Esophagus muscularis mucosa (tissue), 4 donors: ENCODE measurements at regions not wholly inside any gene's neighbourhood (a gene's known extent, or its start where the extent isn't known, plus 50 kb on each side); places are given as distances from the start of the nearest gene placed in this dataset.

Source experiments
- DNase-seq: peaks from one replicate; pipeline ENCODE4 v3.0.0-alpha.2; 2017; ENCODE audit errors: extremely low spot score
- H3K27ac ChIP-seq, 4 donors: fragments of 200-600 bp; sonication (generic); replicated peaks in 1 of 4; 1 replicate in 3 of 4; 2 replicates in 1 of 4; pipeline ENCODE4 v1.5.1; 2016 to 2019; ENCODE audit warnings: mild to moderate bottlenecking in 1 of 4
- H3K27me3 ChIP-seq, 4 donors: fragments of 200-600 bp; sonication (generic); one replicate each; pipeline versions ENCODE4 v1.5.1 to v1.6.0; 2016 to 2019
- H3K36me3 ChIP-seq, 4 donors: fragments of 200-600 bp; sonication (generic); one replicate each; pipeline ENCODE4 v1.5.1; 2016 to 2019
- H3K4me1 ChIP-seq, 4 donors: fragments of 200-600 bp; sonication (generic); one replicate each; pipeline ENCODE4 v1.5.1; 2016 to 2019
- H3K4me3 ChIP-seq, 4 donors: fragments of 200-600 bp; sonication (generic); 1 replicate in 2 of 4; 2 replicates in 2 of 4; pipeline ENCODE4 v1.5.1; 2016 to 2019; ENCODE audit warnings: mild to moderate bottlenecking in 4 of 4, moderate library complexity in 1 of 4
- H3K9me3 ChIP-seq, 4 donors: fragments of 200-600 bp; sonication (generic); 1 replicate in 3 of 4; 2 replicates in 1 of 4; pipeline ENCODE4 v1.5.1; 2016 to 2019
- CTCF ChIP-seq, 3 experiments: fragments of 200-600 bp in 2 of 3; fragments of 450-650 bp in 1 of 3; sonication (generic) in 2 of 3; IDR thresholded peaks; one replicate each; pipeline ENCODE4 v1.5.1; 2017 to 2019; ENCODE audit warnings: antibody characterized with exemption in 3 of 3, mild to moderate bottlenecking in 2 of 3, moderate library complexity in 1 of 3
- EP300 ChIP-seq: sonication (generic); formaldehyde crosslinking; IDR thresholded peaks from one replicate; pipeline ENCODE4 v1.6.1; 2017; ENCODE audit warnings: antibody characterized with exemption
- POLR2A ChIP-seq: fragments of 450-650 bp; IDR thresholded peaks from one replicate; pipeline ENCODE4 v1.6.1; 2017; ENCODE audit warnings: antibody characterized with exemption, moderate library complexity, mild to moderate bottlenecking, low read depth
- POLR2AphosphoS5 ChIP-seq, 2 donors: sonication (generic); formaldehyde crosslinking; IDR thresholded peaks; one replicate each; pipeline ENCODE4 v1.6.1; 2017; ENCODE audit warnings: antibody characterized with exemption in 2 of 2
- WGBS: methylation state at CpG from one replicate; pipeline ENCODE4 v1.1.5; 2018; 5-methylcytosine and 5-hydroxymethylcytosine counted together
- intact Hi-C: fragments of 100-400 bp; cut with DNase I; formaldehyde crosslinking; loops from one replicate; pipeline ENCODE4 v1.15.1; 2023

GRCh38 chr5:118687100-118687499 is 301.2 kb downstream of the DTWD2 start:
- intact Hi-C loops: no loop called here
- TF ChIP-seq EP300: no peak
- TF ChIP-seq POLR2AphosphoS5 (IDR thresholded peaks at IDR 0.05): no peak
- TF ChIP-seq POLR2A: no peak
- TF ChIP-seq CTCF (IDR thresholded peaks at IDR 0.05): no peak
- no peak overlapping the region for H3K4me3 ChIP-seq
- 90% methylated on average over 1 of the region's 1 CpG for WGBS
- H3K4me1 ChIP-seq: no peaks in the 10 kb centered on the region
- DNase-seq: no peak
- no peaks in the 10 kb centered on the region for H3K36me3 ChIP-seq
- no peaks in the 10 kb centered on the region for H3K27me3 ChIP-seq
- H3K27ac ChIP-seq: no peak overlapping the region
- no peaks in the 10 kb centered on the region for H3K9me3 ChIP-seq

GRCh38 chr5:118681655-118682054 is 306.7 kb downstream of the DTWD2 start:
- Histone ChIP-seq H3K36me3 (no peaks in the 10 kb centered on the region), H3K9me3 (no peaks in the 10 kb centered on the region), H3K27ac (no peak overlapping the region), H3K27me3 (no peaks in the 10 kb centered on the region), H3K4me3 (no peak overlapping the region), H3K4me1 (peaks cover 0 to 7% (median 2%) of the 10 kb centered on the region in 4 donors)
- DNase-seq: no peak
- 67% methylated on average over 2 of the region's 2 CpGs for WGBS
- TF ChIP-seq POLR2AphosphoS5 (IDR thresholded peaks at IDR 0.05): no peak
- intact Hi-C loops: no loop called here

GRCh38 chr5:118679264-118679940 is 308.9 kb downstream of the DTWD2 start:
- 30% methylated on average over 6 of the region's 6 CpGs for WGBS
- no peaks in the 10 kb centered on the region for H3K27me3 ChIP-seq

GRCh38 chr5:118678746-118679145 is 309.6 kb downstream of the DTWD2 start:
- intact Hi-C loops: no loop called here
- no peak for TF ChIP-seq CTCF (IDR thresholded peaks at IDR 0.05)
- TF ChIP-seq EP300: no peak
- no peak for TF ChIP-seq POLR2AphosphoS5 (IDR thresholded peaks at IDR 0.05)
- no peak for TF ChIP-seq POLR2A
- Histone ChIP-seq H3K27me3 (no peaks in the 10 kb centered on the region), H3K27ac (no peak overlapping the region), H3K9me3 (peaks cover 0 to 13% (median 8%) of the 10 kb centered on the region in 4 donors), H3K36me3 (no peaks in the 10 kb centered on the region), H3K4me1 (peaks cover 0 to 7% (median 2%) of the 10 kb centered on the region in 4 donors), H3K4me3 (no peak overlapping the region)
- DNase-seq: no peak
- WGBS: 46% methylated on average over 3 of the region's 3 CpGs

More at GRCh38 chr5:118679264-118679940, 308.9 kb downstream of the DTWD2 start:
- intact Hi-C loops: no loop called here
- Histone ChIP-seq H3K4me3 (no peak overlapping the region), H3K4me1 (peaks cover 0 to 7% (median 2%) of the 10 kb centered on the region in 4 donors), H3K36me3 (no peaks in the 10 kb centered on the region), H3K27ac (no peak overlapping the region), H3K9me3 (peaks cover 0 to 7% (median 5%) of the 10 kb centered on the region in 4 donors)
- TF ChIP-seq CTCF (IDR thresholded peaks at IDR 0.05): no peak
- no peak for TF ChIP-seq POLR2AphosphoS5 (IDR thresholded peaks at IDR 0.05)
- no peak for TF ChIP-seq EP300
- no peak for TF ChIP-seq POLR2A
- DNase-seq: no peak

GRCh38 chr5:118675247-118675646 is 313.1 kb downstream of the DTWD2 start:
- Histone ChIP-seq H3K27ac (no peak overlapping the region), H3K4me1 (peaks cover 0 to 7% (median 2%) of the 10 kb centered on the region in 4 donors), H3K4me3 (no peak overlapping the region), H3K36me3 (no peaks in the 10 kb centered on the region), H3K27me3 (no peaks in the 10 kb centered on the region), H3K9me3 (peaks cover 0 to 24% (median 11%) of the 10 kb centered on the region in 4 donors)
- TF ChIP-seq POLR2A (no peak), CTCF (IDR thresholded peaks at IDR 0.05) (no peak), POLR2AphosphoS5 (IDR thresholded peaks at IDR 0.05) (no peak), EP300 (no peak)
- no peak for DNase-seq
- 67% methylated on average over 1 of the region's 1 CpG for WGBS
- intact Hi-C loops: no loop called here
